Dendritic cell treated with granulocyte-macrophage colony-stimulating factor and Interleukin-4, amounts not matched to agents 40 ng/mL and 50 ng/mL, for 4 days (primary cell): ENCODE measurements at regions not wholly inside any gene's neighbourhood (a gene's known extent, or its start where the extent isn't known, plus 50 kb on each side); places are given as distances from the start of the nearest gene placed in this dataset.

Source experiments
- H3K27ac Mint-ChIP-seq: one replicate; pipeline ENCODE4 v1.8.0; 2022; ENCODE audit warnings: mild to moderate bottlenecking, mixed read lengths
- H3K27me3 Mint-ChIP-seq: one replicate; pipeline ENCODE4 v1.8.0; 2022; ENCODE audit warnings: mild to moderate bottlenecking, mixed read lengths
- H3K36me3 Mint-ChIP-seq: one replicate; pipeline ENCODE4 v1.8.0; 2022; ENCODE audit warnings: low read depth, mixed read lengths
- H3K4me1 Mint-ChIP-seq: one replicate; pipeline ENCODE4 v1.8.0; 2022; ENCODE audit warnings: low read depth, mixed read lengths
- H3K4me3 Mint-ChIP-seq: one replicate; pipeline ENCODE4 v1.8.0; 2022; ENCODE audit warnings: mild to moderate bottlenecking, moderate library complexity, mixed read lengths
- H3K9me3 Mint-ChIP-seq: one replicate; pipeline ENCODE4 v1.8.0; 2022; ENCODE audit warnings: mixed read lengths
- intact Hi-C: fragments of 100-400 bp; cut with micrococcal nuclease; formaldehyde crosslinking; loops from one replicate; pipeline ENCODE4 v1.15.0; 2022

GRCh38 chr12:130286041-130286440, 51.6 kb upstream of the PIWIL1 start:
- intact Hi-C loops, result no loop called here
- Mint-ChIP-seq H3K4me1 (no peaks in the 10 kb centered on the region), H3K36me3 (no peaks in the 10 kb centered on the region)

GRCh38 chr12:130286741-130287440, 50.8 kb upstream of the PIWIL1 start:
- Mint-ChIP-seq H3K27ac (no peak overlapping the region), H3K4me1 (no peaks in the 10 kb centered on the region), H3K36me3 (no peaks in the 10 kb centered on the region), H3K27me3 (no peaks in the 10 kb centered on the region), H3K9me3 (peaks cover 6% of the 10 kb centered on the region), H3K4me3 (no peak overlapping the region)
- intact Hi-C loops, result no loop called here

More at GRCh38 chr12:130286041-130286440, 51.6 kb upstream of the PIWIL1 start:
- H3K4me3 Mint-ChIP-seq, result no peak overlapping the region
- H3K27ac Mint-ChIP-seq, result no peak overlapping the region
- H3K9me3 Mint-ChIP-seq, result no peaks in the 10 kb centered on the region
- no peaks in the 10 kb centered on the region for H3K27me3 Mint-ChIP-seq
